ENCODE measurements at regions not wholly inside any gene's neighbourhood (a gene's known extent, or its start where the extent isn't known, plus 50 kb on each side); places are given as distances from the start of the nearest gene placed in this dataset.
"Not testable (repeated sequence)": the region's sequence is repeated elsewhere in the genome, so short reads cannot be mapped to it uniquely, and the experiment has no call there.

- no peak for DNase-seq
These were observed 89.8 kb upstream of the CCDC71L start for GRCh38 chr7:106750773-106751172.

GRCh38 chr7:106752367-106752766 is 91.4 kb upstream of the CCDC71L start:
- no peak for DNase-seq

- not testable (repeated sequence) for DNase-seq
These were observed 94.1 kb upstream of the CCDC71L start for GRCh38 chr7:106755024-106755423.

- DNase-seq = no peak
These were observed 94.7 kb upstream of the CCDC71L start for GRCh38 chr7:106755641-106756040.

GRCh38 chr7:106756071-106756470 is 95.1 kb upstream of the CCDC71L start:
- DNase-seq = no peak

- no peak for DNase-seq
These were observed 95.9 kb upstream of the CCDC71L start for GRCh38 chr7:106756884-106757283.

- DNase-seq = no peak
These were observed 96.9 kb upstream of the CCDC71L start for GRCh38 chr7:106757846-106758245.

- not testable (repeated sequence) for DNase-seq
These were observed 101.9 kb upstream of the CCDC71L start for GRCh38 chr7:106762845-106763244.

GRCh38 chr7:106763717-106764116 is 101.4 kb upstream of the PIK3CG start:
- DNase-seq = no peak

GRCh38 chr7:106765727-106766355 is 99.2 kb upstream of the PIK3CG start:
- no peak for DNase-seq

GRCh38 chr7:106766551-106766950 is 98.5 kb upstream of the PIK3CG start:
- DNase-seq = no peak

GRCh38 chr7:106767078-106767477 is 98.0 kb upstream of the PIK3CG start:
- no peak for DNase-seq

GRCh38 chr7:106767498-106768323 is 97.4 kb upstream of the PIK3CG start:
- no peak for DNase-seq

GRCh38 chr7:106768324-106768751 is 96.7 kb upstream of the PIK3CG start:
- no peak for DNase-seq

GRCh38 chr7:106770191-106770590 is 94.9 kb upstream of the PIK3CG start:
- DNase-seq = no peak

GRCh38 chr7:106772655-106773108 is 92.4 kb upstream of the PIK3CG start:
- no peak for DNase-seq

- DNase-seq = no peak
These were observed 91.9 kb upstream of the PIK3CG start for GRCh38 chr7:106773228-106773627.

GRCh38 chr7:106773721-106774120 is 91.4 kb upstream of the PIK3CG start:
- no peak for DNase-seq

GRCh38 chr7:106774213-106774767 is 90.8 kb upstream of the PIK3CG start:
- no peak for DNase-seq

- DNase-seq = no peak
These were observed 90.1 kb upstream of the PIK3CG start for GRCh38 chr7:106774768-106775551.

- no peak for DNase-seq
These were observed 89.5 kb upstream of the PIK3CG start for GRCh38 chr7:106775552-106775936.

GRCh38 chr7:106775975-106776607 is 89.0 kb upstream of the PIK3CG start:
- DNase-seq = no peak

Data from NCI-H187 treated with DMSO at 0.1 percent for 48 hours (cell line).